ENCODE measurements at regions not wholly inside any gene's neighbourhood (a gene's known extent, or its start where the extent isn't known, plus 50 kb on each side); places are given as distances from the start of the nearest gene placed in this dataset.
A peak's percentile ranks its signal among the peaks of the same experiment; 100 is the strongest.

DNA sequence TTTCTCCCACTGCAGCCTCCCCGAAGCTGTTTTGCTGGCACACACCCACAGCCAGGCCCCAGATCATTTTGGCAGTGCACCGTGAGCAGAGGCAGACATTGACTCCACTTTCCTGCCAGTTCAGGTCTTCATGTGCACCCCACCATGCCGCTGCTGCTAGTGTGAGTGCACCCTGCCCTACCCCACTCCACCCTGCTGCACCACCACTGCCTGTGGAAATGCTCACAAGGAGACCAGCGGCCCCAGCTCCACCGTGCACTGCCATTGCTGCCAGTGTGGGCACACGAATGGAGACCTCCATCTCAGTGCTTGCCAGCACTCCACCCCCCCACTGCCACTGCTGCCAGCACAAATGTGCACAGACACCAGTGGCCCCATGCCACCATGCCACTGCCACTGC is 277.6 kb upstream of the ZC4H2 start:
- TF ChIP-seq EP300 (IDR thresholded peaks at IDR 0.05) (no peak), POLR2AphosphoS5 (IDR thresholded peaks at IDR 0.05) (no peak), POLR2A (IDR thresholded peaks at IDR 0.05) (no peak)
- TF ChIP-seq, protein P1, sequence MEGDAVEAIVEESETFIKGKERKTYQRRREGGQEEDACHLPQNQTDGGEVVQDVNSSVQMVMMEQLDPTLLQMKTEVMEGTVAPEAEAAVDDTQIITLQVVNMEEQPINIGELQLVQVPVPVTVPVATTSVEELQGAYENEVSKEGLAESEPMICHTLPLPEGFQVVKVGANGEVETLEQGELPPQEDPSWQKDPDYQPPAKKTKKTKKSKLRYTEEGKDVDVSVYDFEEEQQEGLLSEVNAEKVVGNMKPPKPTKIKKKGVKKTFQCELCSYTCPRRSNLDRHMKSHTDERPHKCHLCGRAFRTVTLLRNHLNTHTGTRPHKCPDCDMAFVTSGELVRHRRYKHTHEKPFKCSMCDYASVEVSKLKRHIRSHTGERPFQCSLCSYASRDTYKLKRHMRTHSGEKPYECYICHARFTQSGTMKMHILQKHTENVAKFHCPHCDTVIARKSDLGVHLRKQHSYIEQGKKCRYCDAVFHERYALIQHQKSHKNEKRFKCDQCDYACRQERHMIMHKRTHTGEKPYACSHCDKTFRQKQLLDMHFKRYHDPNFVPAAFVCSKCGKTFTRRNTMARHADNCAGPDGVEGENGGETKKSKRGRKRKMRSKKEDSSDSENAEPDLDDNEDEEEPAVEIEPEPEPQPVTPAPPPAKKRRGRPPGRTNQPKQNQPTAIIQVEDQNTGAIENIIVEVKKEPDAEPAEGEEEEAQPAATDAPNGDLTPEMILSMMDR (IDR thresholded peaks at IDR 0.05), result no peak
- intact Hi-C loops (cut with DNase I), result no loop called here
- WGBS, 2 donors, result 95 to 97% methylated on average over 6 of the region's 6 CpGs

DNA sequence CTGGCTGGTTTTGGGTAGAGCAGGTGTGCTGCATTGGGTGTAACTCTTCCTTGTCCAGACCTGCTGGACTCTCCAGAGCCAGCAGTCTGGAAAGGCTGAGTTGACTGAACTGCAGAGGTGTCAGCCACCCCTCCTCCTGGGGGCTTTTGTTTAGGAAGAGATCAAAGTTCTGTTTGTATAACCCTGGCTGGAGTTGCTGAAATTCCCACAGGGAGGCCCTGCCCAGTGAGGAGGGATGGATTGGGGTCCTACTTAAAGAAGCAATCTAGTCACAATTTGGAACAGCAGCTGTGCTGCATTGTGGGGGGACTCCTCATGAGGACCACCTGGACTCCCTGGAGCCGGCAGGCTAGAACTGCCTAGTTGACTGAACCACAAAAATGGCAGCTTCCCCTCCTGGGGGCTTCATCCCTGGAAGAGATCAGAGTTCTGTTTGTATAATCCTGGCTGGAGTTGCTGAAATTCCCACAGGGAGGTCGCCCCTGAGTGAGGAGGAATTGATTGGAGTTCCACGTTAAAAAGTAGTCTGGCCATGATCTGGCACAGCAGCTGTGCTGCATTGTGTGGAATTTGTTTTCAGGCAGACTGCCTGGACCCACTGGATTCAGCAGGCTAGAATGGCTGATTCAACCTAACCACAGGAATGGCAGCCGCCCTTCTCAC is 264.9 kb upstream of the ZC4H2 start:
- H3K27ac ChIP-seq, result no peak overlapping the region
- H3K36me3 ChIP-seq, result no peaks in the 10 kb centered on the region
- no peak overlapping the region for H3K4me3 ChIP-seq
- DNase-seq, result no peak
- intact Hi-C loops (cut with DNase I), result no loop called here
- 81 to 88% methylated on average over 4 of the region's 4 CpGs for WGBS, 2 donors
- TF ChIP-seq, protein P1 (IDR thresholded peaks at IDR 0.05), result no peak
- no peak for TF ChIP-seq POLR2A (IDR thresholded peaks at IDR 0.05)
- TF ChIP-seq EP300 (IDR thresholded peaks at IDR 0.05), result no peak
- no peaks in the 10 kb centered on the region for H3K27me3 ChIP-seq
- peaks cover 0 to 4% (median 0%) of the 10 kb centered on the region in 4 donors for H3K9me3 ChIP-seq
- no peaks in the 10 kb centered on the region for H3K4me1 ChIP-seq

More for the DNA sequence above, 277.6 kb upstream of the ZC4H2 start:
- DNase-seq, result no peak
- no peaks in the 10 kb centered on the region for H3K9me3 ChIP-seq
- H3K36me3 ChIP-seq, result no peaks in the 10 kb centered on the region
- H3K27ac ChIP-seq, result no peak overlapping the region
- H3K4me1 ChIP-seq, result no peaks in the 10 kb centered on the region
- H3K4me3 ChIP-seq, result no peak overlapping the region
- no peaks in the 10 kb centered on the region for H3K27me3 ChIP-seq

DNA sequence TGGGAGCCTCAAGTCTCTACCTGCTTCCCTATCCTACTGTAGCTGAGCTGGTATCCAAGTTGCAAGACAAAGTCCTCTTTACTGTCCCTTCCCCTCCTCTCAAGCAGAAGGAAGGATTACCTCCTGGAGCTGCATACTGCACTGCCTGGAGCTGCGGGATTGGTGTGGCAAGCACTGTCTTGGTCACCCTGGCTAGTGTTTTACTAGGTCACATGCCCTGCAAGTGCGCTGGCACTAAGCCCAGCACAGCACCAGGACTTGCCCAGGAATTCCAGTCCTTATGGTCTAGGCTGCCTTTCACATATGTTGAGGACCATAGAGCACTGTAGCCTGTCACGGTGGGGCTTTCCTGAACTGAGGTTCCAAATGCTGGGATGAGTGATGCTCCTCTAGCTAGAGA is 227.3 kb upstream of the ZC4H2 start:
- H3K36me3 ChIP-seq, result no peaks in the 10 kb centered on the region
- H3K27ac ChIP-seq, result no peak overlapping the region
- H3K4me3 ChIP-seq, result no peak overlapping the region
- H3K9me3 ChIP-seq, result no peaks in the 10 kb centered on the region
- no peaks in the 10 kb centered on the region for H3K27me3 ChIP-seq
- no peak for DNase-seq
- TF ChIP-seq EP300 (IDR thresholded peaks at IDR 0.05) (no peak), POLR2A (IDR thresholded peaks at IDR 0.05) (no peak), POLR2AphosphoS5 (IDR thresholded peaks at IDR 0.05) (no peak)
- TF ChIP-seq, protein P1 (IDR thresholded peaks at IDR 0.05), result no peak
- 24 to 83% methylated on average over 3 of the region's 3 CpGs for WGBS, 2 donors
- intact Hi-C loops (cut with DNase I), result no loop called here
- H3K4me1 ChIP-seq, result no peaks in the 10 kb centered on the region

DNA sequence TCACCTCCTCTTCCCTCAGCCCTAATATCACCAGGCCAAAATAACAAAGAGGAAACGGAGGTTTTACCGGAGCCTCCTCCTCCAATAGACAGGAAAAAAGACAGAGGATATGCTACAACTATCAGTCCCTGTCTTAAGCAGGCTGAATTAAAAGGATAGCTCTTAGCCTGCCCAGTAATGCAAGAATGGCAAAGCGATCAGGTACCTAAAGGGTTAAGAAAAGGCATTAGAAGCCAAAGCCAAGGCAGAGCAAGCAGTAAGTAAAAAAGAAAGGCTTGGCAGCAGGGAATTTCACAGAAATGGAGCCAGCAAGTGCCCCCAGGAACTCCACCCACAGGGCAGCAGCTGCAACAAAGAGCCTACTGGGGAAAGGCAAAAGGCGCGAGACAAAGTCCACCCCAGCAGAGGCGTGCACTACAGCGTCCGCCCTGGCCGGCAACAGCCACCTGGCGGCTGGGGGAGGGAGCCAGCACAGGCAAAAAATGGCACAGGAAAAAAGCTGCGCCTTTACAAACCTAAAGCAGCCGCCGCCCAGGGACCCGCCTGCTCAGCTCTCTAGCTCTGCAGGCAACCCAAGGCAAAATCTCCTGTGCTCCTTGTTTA is 220.6 kb upstream of the ZC4H2 start:
- intact Hi-C loops (cut with DNase I), result loop anchor here (5.0 kb wide), 1 partner anchor 160 kb away; no protein-coding TSS in a partner anchor
- no peaks in the 10 kb centered on the region for H3K27me3 ChIP-seq
- peak; percentile 63 for DNase-seq
- H3K4me3 ChIP-seq, result peak overlapping the region in 2 of 4 donors; percentile 0 to 23
- TF ChIP-seq EP300 (IDR thresholded peaks at IDR 0.05) (no peak), POLR2AphosphoS5 (IDR thresholded peaks at IDR 0.05) (no peak)
- TF ChIP-seq, protein P1 (IDR thresholded peaks at IDR 0.05), result peak in 3 of 4 experiments; percentile 4 to 49 (median 20)
- H3K9me3 ChIP-seq, result no peaks in the 10 kb centered on the region
- H3K27ac ChIP-seq, result no peak overlapping the region
- 3 to 11% methylated on average over 14 of the region's 14 CpGs for WGBS, 2 donors
- no peaks in the 10 kb centered on the region for H3K4me1 ChIP-seq
- no peaks in the 10 kb centered on the region for H3K36me3 ChIP-seq
